Peyer's patch (tissue), 4 donors: ENCODE measurements at regions not wholly inside any gene's neighbourhood (a gene's known extent, or its start where the extent isn't known, plus 50 kb on each side); places are given as distances from the start of the nearest gene placed in this dataset.

ENCODE experiments used
- POLR2A ChIP-seq, 2 donors: fragments of 450-650 bp; IDR thresholded peaks; one replicate each; pipeline ENCODE4 v1.5.1; 2017; ENCODE audit warnings: antibody characterized with exemption in 2 of 2, mild to moderate bottlenecking in 2 of 2, moderate library complexity in 2 of 2
- TF ChIP-seq, protein P1 (sequence below), 6 experiments: fragments of 450-650 bp in 4 of 6; fragments of 200-600 bp in 2 of 6; sonication (generic) in 1 of 6; IDR thresholded peaks; one replicate each; pipeline ENCODE4 v1.5.1; 2017 to 2019; ENCODE audit warnings: antibody characterized with exemption in 6 of 6, mild to moderate bottlenecking in 3 of 6, moderate library complexity in 1 of 6

DNA sequence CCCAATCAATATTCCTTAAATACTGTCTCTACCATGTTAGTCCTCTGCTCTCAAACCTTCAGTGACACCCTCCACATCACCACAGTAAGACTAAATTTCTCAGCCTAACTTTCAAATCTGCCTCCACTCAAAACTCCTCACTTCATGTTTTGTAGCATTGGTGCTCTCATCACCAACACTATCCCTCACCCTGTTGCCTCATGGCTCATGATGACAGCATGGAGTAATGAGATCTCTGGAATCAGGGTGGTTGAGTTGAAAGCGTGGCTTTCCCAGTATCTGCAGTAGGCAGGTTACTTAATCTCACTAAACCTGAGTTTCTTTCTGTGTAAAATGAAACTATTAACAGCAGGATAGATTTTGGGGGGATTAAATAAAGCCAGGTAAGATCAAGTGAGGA, 621.4 kb downstream of the NYAP2 start:
- no peak for TF ChIP-seq POLR2A (IDR thresholded peaks at IDR 0.05)
- TF ChIP-seq, protein P1, sequence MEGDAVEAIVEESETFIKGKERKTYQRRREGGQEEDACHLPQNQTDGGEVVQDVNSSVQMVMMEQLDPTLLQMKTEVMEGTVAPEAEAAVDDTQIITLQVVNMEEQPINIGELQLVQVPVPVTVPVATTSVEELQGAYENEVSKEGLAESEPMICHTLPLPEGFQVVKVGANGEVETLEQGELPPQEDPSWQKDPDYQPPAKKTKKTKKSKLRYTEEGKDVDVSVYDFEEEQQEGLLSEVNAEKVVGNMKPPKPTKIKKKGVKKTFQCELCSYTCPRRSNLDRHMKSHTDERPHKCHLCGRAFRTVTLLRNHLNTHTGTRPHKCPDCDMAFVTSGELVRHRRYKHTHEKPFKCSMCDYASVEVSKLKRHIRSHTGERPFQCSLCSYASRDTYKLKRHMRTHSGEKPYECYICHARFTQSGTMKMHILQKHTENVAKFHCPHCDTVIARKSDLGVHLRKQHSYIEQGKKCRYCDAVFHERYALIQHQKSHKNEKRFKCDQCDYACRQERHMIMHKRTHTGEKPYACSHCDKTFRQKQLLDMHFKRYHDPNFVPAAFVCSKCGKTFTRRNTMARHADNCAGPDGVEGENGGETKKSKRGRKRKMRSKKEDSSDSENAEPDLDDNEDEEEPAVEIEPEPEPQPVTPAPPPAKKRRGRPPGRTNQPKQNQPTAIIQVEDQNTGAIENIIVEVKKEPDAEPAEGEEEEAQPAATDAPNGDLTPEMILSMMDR (IDR thresholded peaks at IDR 0.05): no peak
